Keratinocyte (primary cell): ENCODE measurements at regions not wholly inside any gene's neighbourhood (a gene's known extent, or its start where the extent isn't known, plus 50 kb on each side); places are given as distances from the start of the nearest gene placed in this dataset.

ENCODE experiments used
- EZH2 ChIP-seq: IDR thresholded peaks from one replicate; pipeline ENCODE4 v1.6.1; 2012; ENCODE audit warnings: inconsistent platforms, mild to moderate bottlenecking, low read length, moderate library complexity
- TF ChIP-seq, protein P1 (sequence below), 3 experiments: IDR thresholded peaks in 1 of 3; conservative IDR thresholded peaks in 1 of 3; optimal IDR thresholded peaks in 1 of 3; 2 replicates in 2 of 3; 3 replicates in 1 of 3; pipeline versions ENCODE3 to v1.5.1; 2011; ENCODE audit warnings: low read length in 3 of 3, mild to moderate bottlenecking in 3 of 3, moderate library complexity in 2 of 3, control low read depth in 1 of 3, inconsistent platforms in 1 of 3; ENCODE audit not compliant: insufficient read depth in 2 of 3; ENCODE audit errors: extremely low read depth in 1 of 3

DNA sequence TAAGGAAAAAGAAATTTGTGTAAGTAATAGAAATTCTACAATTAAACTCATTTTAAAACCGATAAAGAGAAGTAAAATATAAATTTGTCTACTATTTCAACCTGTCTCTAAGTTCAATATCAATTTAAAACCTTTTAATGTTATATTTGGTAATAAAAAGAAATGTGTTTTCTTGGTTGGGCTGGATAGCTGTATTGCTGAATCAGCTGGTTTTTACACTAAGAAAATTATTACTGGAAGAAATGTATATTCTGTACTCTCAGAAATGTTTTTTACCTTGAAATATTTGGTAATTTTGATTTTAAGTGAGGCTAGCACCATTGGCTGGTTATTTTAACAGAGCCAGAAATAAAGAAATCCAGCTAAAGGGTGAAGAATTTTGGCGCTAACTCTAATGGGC, 87.1 kb upstream of the CNTNAP4 start:
- no peak for TF ChIP-seq EZH2
- TF ChIP-seq, protein P1, sequence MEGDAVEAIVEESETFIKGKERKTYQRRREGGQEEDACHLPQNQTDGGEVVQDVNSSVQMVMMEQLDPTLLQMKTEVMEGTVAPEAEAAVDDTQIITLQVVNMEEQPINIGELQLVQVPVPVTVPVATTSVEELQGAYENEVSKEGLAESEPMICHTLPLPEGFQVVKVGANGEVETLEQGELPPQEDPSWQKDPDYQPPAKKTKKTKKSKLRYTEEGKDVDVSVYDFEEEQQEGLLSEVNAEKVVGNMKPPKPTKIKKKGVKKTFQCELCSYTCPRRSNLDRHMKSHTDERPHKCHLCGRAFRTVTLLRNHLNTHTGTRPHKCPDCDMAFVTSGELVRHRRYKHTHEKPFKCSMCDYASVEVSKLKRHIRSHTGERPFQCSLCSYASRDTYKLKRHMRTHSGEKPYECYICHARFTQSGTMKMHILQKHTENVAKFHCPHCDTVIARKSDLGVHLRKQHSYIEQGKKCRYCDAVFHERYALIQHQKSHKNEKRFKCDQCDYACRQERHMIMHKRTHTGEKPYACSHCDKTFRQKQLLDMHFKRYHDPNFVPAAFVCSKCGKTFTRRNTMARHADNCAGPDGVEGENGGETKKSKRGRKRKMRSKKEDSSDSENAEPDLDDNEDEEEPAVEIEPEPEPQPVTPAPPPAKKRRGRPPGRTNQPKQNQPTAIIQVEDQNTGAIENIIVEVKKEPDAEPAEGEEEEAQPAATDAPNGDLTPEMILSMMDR (optimal IDR thresholded peaks at IDR 0.05 in 1 of 3, IDR thresholded peaks at IDR 0.05 in 1 of 3, conservative IDR thresholded peaks at IDR 0.05 in 1 of 3; ENCODE audit: extremely low read depth in 1 of 3, insufficient read depth in 2 of 3, low read length in 3 of 3): no peak
